GM12865 (cell line): ENCODE measurements at regions not wholly inside any gene's neighbourhood (a gene's known extent, or its start where the extent isn't known, plus 50 kb on each side); places are given as distances from the start of the nearest gene placed in this dataset.

ENCODE experiments used
- DNase-seq: peaks from one replicate; pipeline ENCODE4 v3.0.0; 2010; ENCODE audit warnings: low read depth
- H3K4me3 ChIP-seq: 2 replicates; pipeline ENCODE4 v1.5.1; 2011; ENCODE audit warnings: mild to moderate bottlenecking, low read depth, low read length, control low read depth
- CTCF ChIP-seq: IDR thresholded peaks from 2 replicates; pipeline ENCODE4 v1.5.1; 2011; ENCODE audit warnings: low read length, control low read depth, low read depth, inconsistent platforms; ENCODE audit not compliant: insufficient read depth; ENCODE audit errors: missing control alignments

GRCh38 chr3:180538493-180538892 lies 63.5 kb upstream of the TTC14 start:
- no peak for DNase-seq
- no peak for TF ChIP-seq CTCF
- no peak overlapping the region for H3K4me3 ChIP-seq

GRCh38 chr3:180543877-180544276 lies 58.1 kb upstream of the TTC14 start:
- H3K4me3 ChIP-seq = no peak overlapping the region
- TF ChIP-seq CTCF = no peak
- DNase-seq = no peak

GRCh38 chr3:180546863-180547262 lies 55.1 kb upstream of the TTC14 start:
- no peak for TF ChIP-seq CTCF
- DNase-seq = no peak
- H3K4me3 ChIP-seq = no peak overlapping the region

- H3K4me3 ChIP-seq = no peak overlapping the region
- TF ChIP-seq CTCF = no peak
- no peak for DNase-seq
These were observed 53.9 kb upstream of the TTC14 start for GRCh38 chr3:180548050-180548449.
